Aorta (tissue), 5 donors: ENCODE measurements at regions not wholly inside any gene's neighbourhood (a gene's known extent, or its start where the extent isn't known, plus 50 kb on each side); places are given as distances from the start of the nearest gene placed in this dataset.
"Not testable (repeated sequence)": the region's sequence is repeated elsewhere in the genome, so short reads cannot be mapped to it uniquely, and the experiment has no call there.

ENCODE experiments used
- ATAC-seq: fragments of 200-7000 bp; cut with Tn5 transposase; one replicate; pipeline ENCODE4 v1.9.1; 2022; ENCODE audit warnings: moderate library complexity; ENCODE audit not compliant: low FRiP score
- DNase-seq, 2 donors: peaks; one replicate each; pipeline ENCODE4 v3.0.0-alpha.2; 2020
- H3K27ac ChIP-seq, 2 donors: one replicate each; pipeline ENCODE4 v1.5.1; 2013; ENCODE audit warnings: low read length in 2 of 2, mild to moderate bottlenecking in 2 of 2, moderate library complexity in 2 of 2, control low read depth in 1 of 2, inconsistent platforms in 1 of 2, low read depth in 1 of 2
- H3K27me3 ChIP-seq, 2 donors: one replicate each; pipeline ENCODE4 v1.6.1; 2013; ENCODE audit warnings: control low read depth in 1 of 2, low read length in 1 of 2, mild to moderate bottlenecking in 1 of 2, moderate library complexity in 1 of 2; ENCODE audit not compliant: insufficient read depth in 2 of 2, control insufficient read depth in 1 of 2
- H3K36me3 ChIP-seq, 2 donors: one replicate each; pipeline ENCODE4 v1.6.1; 2013; ENCODE audit warnings: control low read depth in 1 of 2, low read length in 1 of 2, mild to moderate bottlenecking in 1 of 2; ENCODE audit not compliant: insufficient read depth in 2 of 2, control insufficient read depth in 1 of 2
- H3K4me1 ChIP-seq, 2 donors: one replicate each; pipeline ENCODE4 v1.6.1; 2013; ENCODE audit warnings: low read length in 2 of 2, control low read depth in 1 of 2, mild to moderate bottlenecking in 1 of 2, moderate library complexity in 1 of 2; ENCODE audit not compliant: insufficient read depth in 2 of 2, control insufficient read depth in 1 of 2
- H3K4me3 ChIP-seq, 2 donors: one replicate each; pipeline ENCODE4 v1.5.1; 2013; ENCODE audit warnings: low read length in 2 of 2, control low read depth in 1 of 2, mild to moderate bottlenecking in 1 of 2
- H3K9me3 ChIP-seq: one replicate; pipeline ENCODE4 v1.6.1; 2013; ENCODE audit warnings: mild to moderate bottlenecking, low read length; ENCODE audit not compliant: control insufficient read depth
- WGBS, 2 donors: extraction: QIAGEN DNeasy Blood & Tissue Kit; methylation state at CpG; one replicate each; pipeline ENCODE4 v1.1.7; 2013; 5-methylcytosine and 5-hydroxymethylcytosine counted together
- intact Hi-C, 2 donors: fragments of 100-400 bp; cut with DNase I; formaldehyde crosslinking; loops; one replicate each; pipeline versions ENCODE4 v1.14.2 to v1.15.0; 2022
- donor health status: healthy with polysubstance abuse.
- donor health status: Bipolar disorder and iron deficiency.
- donor health status: DM: no; HTN: no; CAD: no.
- donor health status: DM: no; HTN: no; CAD: no.
- donor health status: DM: yes; HTN: yes; CAD: no.

GRCh38 chr16:22633280-22633679, 122.6 kb downstream of the NPIPB5 start:
- H3K27ac ChIP-seq: no peak overlapping the region
- peaks cover 3% of the 10 kb centered on the region for H3K9me3 ChIP-seq
- no peak overlapping the region for H3K4me3 ChIP-seq
- ATAC-seq (no peak), DNase-seq (no peak)
- H3K4me1 ChIP-seq: no peaks in the 10 kb centered on the region
- no peaks in the 10 kb centered on the region for H3K36me3 ChIP-seq
- intact Hi-C loops: no loop called here
- peaks cover 0 to 2% of the 10 kb centered on the region in 2 donors for H3K27me3 ChIP-seq
- 86 to 87% methylated on average over 5 of the region's 5 CpGs for WGBS, 2 donors

GRCh38 chr16:22633799-22634198, 123.1 kb downstream of the NPIPB5 start:
- Histone ChIP-seq H3K27ac (no peak overlapping the region), H3K4me3 (no peak overlapping the region), H3K36me3 (no peaks in the 10 kb centered on the region), H3K9me3 (peaks cover 3% of the 10 kb centered on the region), H3K27me3 (peaks cover 0 to 2% of the 10 kb centered on the region in 2 donors), H3K4me1 (no peaks in the 10 kb centered on the region)
- DNase-seq (no peak), ATAC-seq (no peak)
- WGBS, 2 donors: 48 to 50% methylated on average over 3 of the region's 3 CpGs
- intact Hi-C loops: no loop called here

- no peaks in the 10 kb centered on the region for H3K4me1 ChIP-seq
- H3K36me3 ChIP-seq: no peaks in the 10 kb centered on the region
- intact Hi-C loops: no loop called here
- no peak for ATAC-seq
- no peak overlapping the region for H3K27ac ChIP-seq
- no peak overlapping the region for H3K4me3 ChIP-seq
- H3K27me3 ChIP-seq: peaks cover 0 to 2% of the 10 kb centered on the region in 2 donors
- H3K9me3 ChIP-seq: peaks cover 4% of the 10 kb centered on the region
- no peak for DNase-seq
Observed at GRCh38 chr16:22634954-22635353, 124.3 kb downstream of the NPIPB5 start.

- no peaks in the 10 kb centered on the region for H3K4me1 ChIP-seq
- peaks cover 0 to 2% of the 10 kb centered on the region in 2 donors for H3K27me3 ChIP-seq
- ATAC-seq (no peak), DNase-seq (no peak)
- H3K36me3 ChIP-seq: no peaks in the 10 kb centered on the region
- no peak overlapping the region for H3K27ac ChIP-seq
- no peak overlapping the region for H3K4me3 ChIP-seq
- H3K9me3 ChIP-seq: peaks cover 4% of the 10 kb centered on the region
- intact Hi-C loops: no loop called here
- 6 to 9% methylated on average over 2 of the region's 2 CpGs for WGBS, 2 donors
Observed at GRCh38 chr16:22635357-22635761, 124.7 kb downstream of the NPIPB5 start.

GRCh38 chr16:22635801-22636200, 125.1 kb downstream of the NPIPB5 start:
- intact Hi-C loops: no loop called here
- Histone ChIP-seq H3K36me3 (no peaks in the 10 kb centered on the region), H3K4me1 (no peaks in the 10 kb centered on the region), H3K27me3 (peaks cover 0 to 2% of the 10 kb centered on the region in 2 donors), H3K9me3 (peaks cover 4% of the 10 kb centered on the region), H3K27ac (no peak overlapping the region), H3K4me3 (no peak overlapping the region)
- 33% methylated on average over 6 of the region's 6 CpGs for WGBS, 2 donors
- no peak for ATAC-seq
- no peak for DNase-seq

DNA sequence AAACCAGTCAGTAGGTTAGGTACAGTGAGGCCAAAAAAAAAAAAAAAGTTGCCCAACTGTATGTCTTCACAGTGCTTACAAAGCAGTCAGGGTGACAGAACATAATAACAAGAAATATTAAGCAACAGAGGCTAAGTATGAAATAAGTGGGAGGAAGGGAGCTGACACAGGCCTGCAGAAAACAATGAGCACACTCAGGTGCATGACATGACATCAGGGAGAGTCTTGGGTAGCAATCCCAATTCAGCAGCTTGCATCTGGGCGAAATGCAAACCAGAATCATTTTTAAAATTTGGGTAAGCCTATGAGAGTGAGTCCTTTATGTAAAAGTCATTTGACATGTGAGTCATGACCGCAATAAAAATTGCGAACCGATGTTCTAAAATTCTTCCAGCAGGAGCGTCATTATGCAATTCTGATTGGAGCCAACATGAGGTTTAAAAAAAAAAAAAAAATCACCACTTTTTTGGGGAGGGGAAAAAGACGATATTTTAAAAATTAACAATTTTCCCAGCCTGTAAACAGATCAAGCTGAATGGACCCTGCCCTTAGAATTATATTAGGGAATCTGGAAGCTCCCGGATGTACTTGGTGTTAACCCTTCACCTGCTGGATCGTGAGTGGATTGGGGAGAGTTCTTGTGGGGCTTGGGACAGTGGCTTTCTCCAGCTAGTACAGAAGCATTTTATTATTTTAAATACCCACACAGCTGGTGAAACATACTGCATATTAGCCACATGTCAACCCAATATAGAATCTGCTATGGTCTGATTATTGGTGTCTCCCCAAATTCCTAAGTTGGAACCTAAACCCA, 127.9 kb downstream of the NPIPB5 start:
- H3K27me3 ChIP-seq: peaks cover 0 to 2% of the 10 kb centered on the region in 2 donors
- H3K4me3 ChIP-seq: no peak overlapping the region
- H3K27ac ChIP-seq: no peak overlapping the region
- no peaks in the 10 kb centered on the region for H3K4me1 ChIP-seq
- intact Hi-C loops: no loop called here
- DNase-seq (no peak), ATAC-seq (no peak)
- WGBS, 2 donors: 73 to 77% methylated on average over 8 of the region's 8 CpGs
- peaks cover 4% of the 10 kb centered on the region for H3K9me3 ChIP-seq
- H3K36me3 ChIP-seq: no peaks in the 10 kb centered on the region

DNA sequence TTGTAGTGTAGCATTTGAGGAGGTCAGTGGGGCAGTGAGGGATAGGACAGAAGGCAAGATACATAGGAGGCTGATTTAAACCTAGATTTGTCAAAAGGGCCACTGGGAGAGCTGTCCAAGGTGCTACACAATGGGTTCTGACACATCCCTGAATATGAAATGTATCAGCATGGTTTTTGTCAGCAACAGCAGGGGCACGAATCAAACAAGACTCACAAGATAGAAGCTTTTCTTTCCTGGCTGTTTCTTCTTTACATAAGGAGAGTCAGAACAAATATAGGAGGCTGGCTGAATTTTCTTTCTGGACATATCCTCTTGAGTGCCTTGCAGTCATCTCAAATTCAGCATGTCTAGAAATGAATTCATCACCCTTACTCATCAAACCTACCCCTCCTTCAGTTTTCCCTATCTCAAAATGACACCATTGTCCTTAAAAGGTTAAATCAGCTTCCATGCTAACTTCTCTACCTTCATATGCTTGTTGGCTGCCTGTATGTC, 130.5 kb downstream of the NPIPB5 start:
- no peaks in the 10 kb centered on the region for H3K36me3 ChIP-seq
- 29 to 35% methylated on average over 1 of the region's 1 CpG for WGBS, 2 donors
- H3K4me3 ChIP-seq: no peak overlapping the region
- peaks cover 4% of the 10 kb centered on the region for H3K9me3 ChIP-seq
- ATAC-seq: no peak
- intact Hi-C loops: no loop called here
- peaks cover 0 to under 1% of the 10 kb centered on the region in 2 donors for H3K27me3 ChIP-seq
- H3K27ac ChIP-seq: no peak overlapping the region
- no peaks in the 10 kb centered on the region for H3K4me1 ChIP-seq
- no peak for DNase-seq

DNA sequence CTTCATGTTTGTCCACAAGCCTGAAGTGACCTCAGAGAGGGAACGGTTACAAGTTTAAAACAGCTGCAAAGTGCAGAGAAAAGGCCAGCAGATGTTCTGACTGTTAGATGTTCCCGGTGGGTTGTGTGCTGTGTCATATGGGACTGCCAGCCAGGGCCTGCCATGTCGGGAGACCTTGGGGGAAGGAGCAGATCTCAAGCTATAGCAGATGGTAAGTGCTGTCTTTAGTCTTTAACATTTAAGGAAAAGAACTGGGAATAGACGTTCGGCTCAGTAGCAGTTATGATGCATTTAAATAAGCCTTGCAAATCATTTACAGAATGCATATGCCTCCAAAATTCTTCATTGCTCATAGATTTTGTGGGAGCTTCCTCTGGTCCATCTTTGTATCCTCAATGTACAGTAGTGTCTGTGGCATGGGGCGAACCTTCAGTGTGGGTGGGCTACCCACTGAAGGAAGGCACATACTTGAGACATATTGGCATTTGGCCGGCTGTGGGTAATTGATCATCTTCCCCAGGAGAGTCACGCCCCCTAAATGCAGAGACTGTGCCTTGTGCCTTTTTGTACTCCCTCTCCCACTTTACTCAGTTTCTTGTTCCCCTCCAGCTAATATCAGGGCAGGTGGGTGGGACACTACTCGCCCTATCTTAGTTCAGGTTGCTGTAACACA, 131.9 kb downstream of the NPIPB5 start:
- 61 to 64% methylated on average over 9 of the region's 9 CpGs for WGBS, 2 donors
- no peak for DNase-seq
- Histone ChIP-seq H3K4me3 (no peak overlapping the region), H3K9me3 (peaks cover 2% of the 10 kb centered on the region), H3K4me1 (no peaks in the 10 kb centered on the region), H3K36me3 (no peaks in the 10 kb centered on the region), H3K27ac (no peak overlapping the region), H3K27me3 (no peaks in the 10 kb centered on the region)
- intact Hi-C loops: no loop called here
- ATAC-seq: peak; percentile 34

GRCh38 chr16:22643203-22643602, 132.5 kb downstream of the NPIPB5 start:
- 85 to 89% methylated on average over 5 of the region's 5 CpGs for WGBS, 2 donors
- not testable (repeated sequence) for H3K4me3 ChIP-seq, ATAC-seq

More at GRCh38 chr16:22643203-22643602, 132.5 kb downstream of the NPIPB5 start:
- H3K27ac ChIP-seq, H3K4me1 ChIP-seq, H3K36me3 ChIP-seq, DNase-seq, H3K9me3 ChIP-seq, H3K27me3 ChIP-seq, intact Hi-C loops: not testable (repeated sequence)
